Upper lobe of left lung (tissue), 4 donors: ENCODE measurements at regions not wholly inside any gene's neighbourhood (a gene's known extent, or its start where the extent isn't known, plus 50 kb on each side); places are given as distances from the start of the nearest gene placed in this dataset.

ENCODE experiments used
- CTCF ChIP-seq, 6 experiments: fragments of 450-650 bp in 4 of 6; fragments of 200-600 bp in 2 of 6; sonication (generic) in 2 of 6; IDR thresholded peaks; one replicate each; pipeline ENCODE4 v1.5.1; 2016 to 2019; ENCODE audit warnings: antibody characterized with exemption in 6 of 6
- POLR2A ChIP-seq, 4 donors: fragments of 450-650 bp; IDR thresholded peaks; one replicate each; pipeline ENCODE4 v1.5.1; 2016 to 2017; ENCODE audit warnings: antibody characterized with exemption in 4 of 4, mild to moderate bottlenecking in 2 of 4
- POLR2AphosphoS5 ChIP-seq, 2 donors: sonication (generic); formaldehyde crosslinking; IDR thresholded peaks; one replicate each; pipeline ENCODE4 v1.5.1; 2017; ENCODE audit warnings: antibody characterized with exemption in 2 of 2

- TF ChIP-seq CTCF (IDR thresholded peaks at IDR 0.05) (no peak), POLR2A (IDR thresholded peaks at IDR 0.05) (no peak), POLR2AphosphoS5 (IDR thresholded peaks at IDR 0.05) (no peak)
Measured at GRCh38 chr12:131491155-131491554, 219.7 kb upstream of the SFSWAP start.
